GM23248 (cell line): ENCODE measurements at regions not wholly inside any gene's neighbourhood (a gene's known extent, or its start where the extent isn't known, plus 50 kb on each side); places are given as distances from the start of the nearest gene placed in this dataset.

Experiments
- EZH2 ChIP-seq: fragments of 200-600 bp; sonication (generic); IDR thresholded peaks from 2 replicates; pipeline ENCODE4 v1.6.1; 2018; ENCODE audit warnings: antibody characterized with exemption, mild to moderate bottlenecking; ENCODE audit not compliant: insufficient read depth, poor library complexity, severe bottlenecking
- EZH2phosphoT487 ChIP-seq: fragments of 200-600 bp; sonication (generic); IDR thresholded peaks from 2 replicates; pipeline ENCODE4 v1.6.1; 2018; ENCODE audit warnings: antibody characterized with exemption, moderate library complexity, mild to moderate bottlenecking, low read depth; ENCODE audit not compliant: insufficient read depth

- TF ChIP-seq EZH2 (no peak), EZH2phosphoT487 (no peak)
Observed at GRCh38 chr3:5274091-5274490, 86.6 kb downstream of the EDEM1 start.
